ENCODE measurements at regions not wholly inside any gene's neighbourhood (a gene's known extent, or its start where the extent isn't known, plus 50 kb on each side); places are given as distances from the start of the nearest gene placed in this dataset.
"Not testable (repeated sequence)": the region's sequence is repeated elsewhere in the genome, so short reads cannot be mapped to it uniquely, and the experiment has no call there.

GRCh38 chr10:35986756-35987502 is 344.8 kb upstream of the FZD8 start:
- Histone ChIP-seq H3K27ac (ENCODE audit: low read depth, low read length) (no peak overlapping the region), H3K36me3 (ENCODE audit: control insufficient read depth, insufficient read depth, low read length) (no peaks in the 10 kb centered on the region), H3K4me3 (ENCODE audit: low read depth, low read length) (no peak overlapping the region), H3K9ac (ENCODE audit: low read length) (no peak overlapping the region), H3K4me1 (ENCODE audit: control insufficient read depth, insufficient read depth, low read length) (no peaks in the 10 kb centered on the region), H3K9me3 (ENCODE audit: control insufficient read depth, insufficient read depth, low read depth, low read length) (no peaks in the 10 kb centered on the region), H3K27me3 (ENCODE audit: control insufficient read depth, insufficient read depth, low read length) (peaks cover 11% of the 10 kb centered on the region)

- H3K4me3 ChIP-seq (ENCODE audit: low read depth, low read length) = no peak overlapping the region
- no peak overlapping the region for H3K9ac ChIP-seq (ENCODE audit: low read length)
- H3K27me3 ChIP-seq (ENCODE audit: control insufficient read depth, insufficient read depth, low read length) = peaks cover 68% of the 10 kb centered on the region
- H3K9me3 ChIP-seq (ENCODE audit: control insufficient read depth, insufficient read depth, low read depth, low read length) = no peaks in the 10 kb centered on the region
- H3K36me3 ChIP-seq (ENCODE audit: control insufficient read depth, insufficient read depth, low read length) = no peaks in the 10 kb centered on the region
- H3K4me1 ChIP-seq (ENCODE audit: control insufficient read depth, insufficient read depth, low read length) = peaks cover 7% of the 10 kb centered on the region
- no peak overlapping the region for H3K27ac ChIP-seq (ENCODE audit: low read depth, low read length)
Measured at GRCh38 chr10:35979116-35979515, 337.0 kb upstream of the FZD8 start.

GRCh38 chr10:35973912-35974591 is 332.0 kb upstream of the FZD8 start:
- H3K27ac ChIP-seq (ENCODE audit: low read depth, low read length); H3K9ac ChIP-seq (ENCODE audit: low read length); H3K36me3 ChIP-seq (ENCODE audit: control insufficient read depth, insufficient read depth, low read length); H3K4me3 ChIP-seq (ENCODE audit: low read depth, low read length): not testable (repeated sequence)
- peaks cover 11% of the 10 kb centered on the region for H3K4me1 ChIP-seq (ENCODE audit: control insufficient read depth, insufficient read depth, low read length)
- peaks cover 11% of the 10 kb centered on the region; the same call in 1 of the 2 replicates for H3K9me3 ChIP-seq (ENCODE audit: control insufficient read depth, insufficient read depth, low read depth, low read length)
- H3K27me3 ChIP-seq (ENCODE audit: control insufficient read depth, insufficient read depth, low read length) = peaks cover 95% of the 10 kb centered on the region

- Histone ChIP-seq H3K4me1 (ENCODE audit: control insufficient read depth, insufficient read depth, low read length) (peaks cover 11% of the 10 kb centered on the region), H3K9ac (ENCODE audit: low read length) (no peak overlapping the region), H3K27ac (ENCODE audit: low read depth, low read length) (no peak overlapping the region), H3K36me3 (ENCODE audit: control insufficient read depth, insufficient read depth, low read length) (no peaks in the 10 kb centered on the region), H3K27me3 (ENCODE audit: control insufficient read depth, insufficient read depth, low read length) (peaks cover 94% of the 10 kb centered on the region), H3K9me3 (ENCODE audit: control insufficient read depth, insufficient read depth, low read depth, low read length) (peaks cover 11% of the 10 kb centered on the region; the same call in 1 of the 2 replicates), H3K4me3 (ENCODE audit: low read depth, low read length) (no peak overlapping the region)
Measured at GRCh38 chr10:35972275-35972674, 330.2 kb upstream of the FZD8 start.

- no peak overlapping the region for H3K9ac ChIP-seq (ENCODE audit: low read length)
- no peak overlapping the region for H3K4me3 ChIP-seq (ENCODE audit: low read depth, low read length)
- H3K36me3 ChIP-seq (ENCODE audit: control insufficient read depth, insufficient read depth, low read length) = no peaks in the 10 kb centered on the region
- peaks cover 11% of the 10 kb centered on the region for H3K4me1 ChIP-seq (ENCODE audit: control insufficient read depth, insufficient read depth, low read length)
- H3K9me3 ChIP-seq (ENCODE audit: control insufficient read depth, insufficient read depth, low read depth, low read length) = peaks cover 11% of the 10 kb centered on the region; the same call in 1 of the 2 replicates
- peaks cover 86% of the 10 kb centered on the region for H3K27me3 ChIP-seq (ENCODE audit: control insufficient read depth, insufficient read depth, low read length)
- H3K27ac ChIP-seq (ENCODE audit: low read depth, low read length) = no peak overlapping the region
Measured at GRCh38 chr10:35971397-35971796, 329.3 kb upstream of the FZD8 start.

GRCh38 chr10:35963685-35964084 is 321.6 kb upstream of the FZD8 start:
- peaks cover 19% of the 10 kb centered on the region for H3K27me3 ChIP-seq (ENCODE audit: control insufficient read depth, insufficient read depth, low read length)
- no peaks in the 10 kb centered on the region for H3K36me3 ChIP-seq (ENCODE audit: control insufficient read depth, insufficient read depth, low read length)
- no peak overlapping the region for H3K4me3 ChIP-seq (ENCODE audit: low read depth, low read length)
- no peak overlapping the region for H3K9ac ChIP-seq (ENCODE audit: low read length)
- peaks cover 7% of the 10 kb centered on the region; the same call in 1 of the 2 replicates for H3K4me1 ChIP-seq (ENCODE audit: control insufficient read depth, insufficient read depth, low read length)
- H3K27ac ChIP-seq (ENCODE audit: low read depth, low read length) = no peak overlapping the region
- H3K9me3 ChIP-seq (ENCODE audit: control insufficient read depth, insufficient read depth, low read depth, low read length) = no peaks in the 10 kb centered on the region

GRCh38 chr10:35961501-35961900 is 319.4 kb upstream of the FZD8 start:
- no peak overlapping the region for H3K27ac ChIP-seq (ENCODE audit: low read depth, low read length)
- H3K27me3 ChIP-seq (ENCODE audit: control insufficient read depth, insufficient read depth, low read length) = peaks cover 11% of the 10 kb centered on the region
- no peak overlapping the region for H3K4me3 ChIP-seq (ENCODE audit: low read depth, low read length)
- H3K36me3 ChIP-seq (ENCODE audit: control insufficient read depth, insufficient read depth, low read length) = no peaks in the 10 kb centered on the region
- no peak overlapping the region for H3K9ac ChIP-seq (ENCODE audit: low read length)
- no peaks in the 10 kb centered on the region for H3K9me3 ChIP-seq (ENCODE audit: control insufficient read depth, insufficient read depth, low read depth, low read length)
- peaks cover 8% of the 10 kb centered on the region; the same call in 1 of the 2 replicates for H3K4me1 ChIP-seq (ENCODE audit: control insufficient read depth, insufficient read depth, low read length)

GRCh38 chr10:35959252-35959651 is 317.2 kb upstream of the FZD8 start:
- Histone ChIP-seq H3K36me3 (ENCODE audit: control insufficient read depth, insufficient read depth, low read length) (no peaks in the 10 kb centered on the region), H3K4me3 (ENCODE audit: low read depth, low read length) (no peak overlapping the region), H3K4me1 (ENCODE audit: control insufficient read depth, insufficient read depth, low read length) (peaks cover 8% of the 10 kb centered on the region; the same call in 1 of the 2 replicates), H3K9me3 (ENCODE audit: control insufficient read depth, insufficient read depth, low read depth, low read length) (no peaks in the 10 kb centered on the region), H3K9ac (ENCODE audit: low read length) (no peak overlapping the region), H3K27ac (ENCODE audit: low read depth, low read length) (no peak overlapping the region), H3K27me3 (ENCODE audit: control insufficient read depth, insufficient read depth, low read length) (peaks cover 4% of the 10 kb centered on the region)

GRCh38 chr10:35958609-35959008 is 316.5 kb upstream of the FZD8 start:
- H3K36me3 ChIP-seq (ENCODE audit: control insufficient read depth, insufficient read depth, low read length); H3K27ac ChIP-seq (ENCODE audit: low read depth, low read length); H3K9me3 ChIP-seq (ENCODE audit: control insufficient read depth, insufficient read depth, low read depth, low read length); H3K27me3 ChIP-seq (ENCODE audit: control insufficient read depth, insufficient read depth, low read length); H3K9ac ChIP-seq (ENCODE audit: low read length); H3K4me1 ChIP-seq (ENCODE audit: control insufficient read depth, insufficient read depth, low read length); H3K4me3 ChIP-seq (ENCODE audit: low read depth, low read length): not testable (repeated sequence)

- Histone ChIP-seq H3K4me3 (ENCODE audit: low read depth, low read length) (no peak overlapping the region), H3K9me3 (ENCODE audit: control insufficient read depth, insufficient read depth, low read depth, low read length) (no peaks in the 10 kb centered on the region), H3K27me3 (ENCODE audit: control insufficient read depth, insufficient read depth, low read length) (peaks cover 17% of the 10 kb centered on the region), H3K9ac (ENCODE audit: low read length) (no peak overlapping the region), H3K27ac (ENCODE audit: low read depth, low read length) (no peak overlapping the region), H3K4me1 (ENCODE audit: control insufficient read depth, insufficient read depth, low read length) (peaks cover 22% of the 10 kb centered on the region), H3K36me3 (ENCODE audit: control insufficient read depth, insufficient read depth, low read length) (no peaks in the 10 kb centered on the region)
Measured at GRCh38 chr10:35950701-35951100, 308.6 kb upstream of the FZD8 start.

- Histone ChIP-seq H3K36me3 (ENCODE audit: control insufficient read depth, insufficient read depth, low read length) (no peaks in the 10 kb centered on the region), H3K27me3 (ENCODE audit: control insufficient read depth, insufficient read depth, low read length) (peaks cover 17% of the 10 kb centered on the region), H3K9me3 (ENCODE audit: control insufficient read depth, insufficient read depth, low read depth, low read length) (no peaks in the 10 kb centered on the region), H3K9ac (ENCODE audit: low read length) (no peak overlapping the region), H3K4me1 (ENCODE audit: control insufficient read depth, insufficient read depth, low read length) (peaks cover 22% of the 10 kb centered on the region), H3K27ac (ENCODE audit: low read depth, low read length) (no peak overlapping the region), H3K4me3 (ENCODE audit: low read depth, low read length) (0 out of 2 replicates have a peak overlapping the region, but pooled peaks have one; percentile 21)
Measured at GRCh38 chr10:35950226-35950625, 308.1 kb upstream of the FZD8 start.

Measured in HUES6 (cell line).